Neural progenitor cell (in vitro differentiated cells): ENCODE measurements at regions not wholly inside any gene's neighbourhood (a gene's known extent, or its start where the extent isn't known, plus 50 kb on each side); places are given as distances from the start of the nearest gene placed in this dataset.

Experiments used
- CTCF ChIP-seq: fragments of 200-600 bp; sonication (generic); IDR thresholded peaks from 2 replicates; pipeline ENCODE4 v1.5.1; 2017; ENCODE audit warnings: antibody characterized with exemption, mild to moderate bottlenecking
- EZH2 ChIP-seq: fragments of 200-600 bp; sonication (generic); IDR thresholded peaks from 2 replicates; pipeline ENCODE4 v1.6.1; 2017; ENCODE audit warnings: antibody characterized with exemption, mild to moderate bottlenecking, moderate library complexity

GRCh38 chr9:75651709-75652108 is 238.8 kb upstream of the PCSK5 start:
- no peak for TF ChIP-seq CTCF
- no peak for TF ChIP-seq EZH2
